ENCODE measurements at regions not wholly inside any gene's neighbourhood (a gene's known extent, or its start where the extent isn't known, plus 50 kb on each side); places are given as distances from the start of the nearest gene placed in this dataset.

GRCh38 chr14:95386536-95387095, 66.9 kb upstream of the CLMN start:
- no peak for TF ChIP-seq CTCF (IDR thresholded peaks at IDR 0.05; ENCODE audit: low read length)
- no peak for TF ChIP-seq EZH2phosphoT487 (IDR thresholded peaks at IDR 0.05; ENCODE audit: low read length)

Data from MM.1S (cell line).